Ovary (tissue), 7 donors: ENCODE measurements at regions not wholly inside any gene's neighbourhood (a gene's known extent, or its start where the extent isn't known, plus 50 kb on each side); places are given as distances from the start of the nearest gene placed in this dataset.

Experiments used
- DNase-seq, 5 donors: peaks; one replicate each; pipeline ENCODE4 v3.0.0-alpha.2; 2019 to 2020
- H3K27ac ChIP-seq, 2 donors: fragments of 200-600 bp; one replicate each; pipeline versions ENCODE4 v1.5.1 to v1.8.0; 2019 to 2022
- H3K27me3 ChIP-seq: fragments of 200-600 bp; one replicate; pipeline ENCODE4 v1.8.0; 2022
- H3K36me3 ChIP-seq: fragments of 200-600 bp; sonication (generic); one replicate; pipeline ENCODE4 v1.5.1; 2019
- H3K4me1 ChIP-seq: one replicate; pipeline ENCODE4 v1.8.1; 2013; ENCODE audit warnings: mild to moderate bottlenecking, moderate library complexity; ENCODE audit not compliant: insufficient read depth
- H3K4me3 ChIP-seq: fragments of 200-600 bp; sonication (generic); one replicate; pipeline ENCODE4 v1.5.1; 2017
- H3K9me3 ChIP-seq, 2 donors: fragments of 200-600 bp in 1 of 2; sonication (generic) in 1 of 2; one replicate each; pipeline versions ENCODE4 v1.5.1 to v1.8.1; 2013 to 2019; ENCODE audit warnings: mild to moderate bottlenecking in 1 of 2, moderate library complexity in 1 of 2
- CTCF ChIP-seq, 3 donors: fragments of 450-650 bp in 2 of 3; fragments of 200-600 bp in 1 of 3; IDR thresholded peaks; one replicate each; pipeline versions ENCODE4 v1.5.1 to v1.8.0; 2016 to 2022; ENCODE audit warnings: antibody characterized with exemption in 3 of 3, mild to moderate bottlenecking in 1 of 3
- EP300 ChIP-seq: sonication (generic); formaldehyde crosslinking; IDR thresholded peaks from one replicate; pipeline ENCODE4 v1.6.1; 2017; ENCODE audit warnings: antibody characterized with exemption
- POLR2A ChIP-seq: fragments of 450-650 bp; IDR thresholded peaks from one replicate; pipeline ENCODE4 v1.6.1; 2017; ENCODE audit warnings: antibody characterized with exemption, mild to moderate bottlenecking, moderate library complexity
- WGBS, 3 donors: extraction: QIAGEN DNeasy Blood & Tissue Kit in 1 of 3; methylation state at CpG; one replicate each; pipeline versions ENCODE4 v1.1.5 to v1.1.7; 2013 to 2017; 5-methylcytosine and 5-hydroxymethylcytosine counted together
- intact Hi-C, 4 donors: fragments of 100-400 bp; cut with DNase I; formaldehyde crosslinking; loops; one replicate each; pipeline versions ENCODE4 v1.11.0 to v1.15.1; 2022 to 2023
- donor health status: DM: no; HTN: no; CAD: no; lungs with moderate emphysema.
- donor health status: DM: no; HTN: no; CAD: no.
- donor health status: Bipolar disorder and iron deficiency.
- donor health status: DM: no; HTN: no; CAD: no.
- donor health status: DM: yes; HTN: yes; CAD: no.

GRCh38 chr4:180790471-180790870, 1452.7 kb upstream of the TENM3 start:
- Histone ChIP-seq H3K27ac (no peak overlapping the region), H3K4me3 (no peak overlapping the region), H3K36me3 (no peaks in the 10 kb centered on the region), H3K4me1 (no peaks in the 10 kb centered on the region), H3K9me3 (no peaks in the 10 kb centered on the region), H3K27me3 (no peaks in the 10 kb centered on the region)
- DNase-seq = no peak
- TF ChIP-seq POLR2A (no peak), EP300 (no peak)
- intact Hi-C loops = no loop called here
- WGBS, 3 donors = 61 to 73% (median 65%) methylated on average over 3 of the region's 3 CpGs

GRCh38 chr4:180792541-180792940, 1450.7 kb upstream of the TENM3 start:
- Histone ChIP-seq H3K4me1 (no peaks in the 10 kb centered on the region), H3K9me3 (no peaks in the 10 kb centered on the region), H3K27ac (no peak overlapping the region), H3K36me3 (no peaks in the 10 kb centered on the region), H3K4me3 (no peak overlapping the region), H3K27me3 (no peaks in the 10 kb centered on the region)
- DNase-seq = no peak
- TF ChIP-seq EP300 (no peak), POLR2A (no peak), CTCF (IDR thresholded peaks at IDR 0.05) (no peak)
- intact Hi-C loops = no loop called here

- TF ChIP-seq CTCF (IDR thresholded peaks at IDR 0.05) (no peak), POLR2A (no peak), EP300 (no peak)
- Histone ChIP-seq H3K9me3 (no peaks in the 10 kb centered on the region), H3K27ac (no peak overlapping the region), H3K36me3 (no peaks in the 10 kb centered on the region), H3K4me3 (no peak overlapping the region), H3K4me1 (no peaks in the 10 kb centered on the region), H3K27me3 (no peaks in the 10 kb centered on the region)
- intact Hi-C loops = no loop called here
- DNase-seq = no peak
- WGBS, 3 donors = 82 to 86% (median 82%) methylated on average over 2 of the region's 2 CpGs
These were observed 1448.9 kb upstream of the TENM3 start for GRCh38 chr4:180794333-180794732.

- H3K27me3 ChIP-seq = no peaks in the 10 kb centered on the region
- 44 to 51% (median 45%) methylated on average over 4 of the region's 4 CpGs for WGBS, 3 donors
- no peak for DNase-seq
- TF ChIP-seq EP300 (no peak), POLR2A (no peak), CTCF (IDR thresholded peaks at IDR 0.05) (no peak)
- no peaks in the 10 kb centered on the region for H3K9me3 ChIP-seq
- no peaks in the 10 kb centered on the region for H3K36me3 ChIP-seq
- no peaks in the 10 kb centered on the region for H3K4me1 ChIP-seq
- intact Hi-C loops = no loop called here
- no peak overlapping the region for H3K4me3 ChIP-seq
- H3K27ac ChIP-seq = no peak overlapping the region
These were observed 1445.1 kb upstream of the TENM3 start for GRCh38 chr4:180798036-180798577.

GRCh38 chr4:180799798-180800197, 1443.4 kb upstream of the TENM3 start:
- DNase-seq = no peak
- WGBS, 3 donors = 29 to 31% (median 31%) methylated on average over 5 of the region's 5 CpGs
- intact Hi-C loops = no loop called here

More at GRCh38 chr4:180799798-180800197, 1443.4 kb upstream of the TENM3 start:
- H3K27me3 ChIP-seq = no peaks in the 10 kb centered on the region
- no peaks in the 10 kb centered on the region for H3K9me3 ChIP-seq
- H3K4me3 ChIP-seq = no peak overlapping the region
- no peaks in the 10 kb centered on the region for H3K4me1 ChIP-seq
- no peaks in the 10 kb centered on the region for H3K36me3 ChIP-seq
- TF ChIP-seq POLR2A = no peak
- no peak for TF ChIP-seq CTCF (IDR thresholded peaks at IDR 0.05)
- no peak overlapping the region for H3K27ac ChIP-seq
